CD4-positive, CD25-positive, alpha-beta regulatory T cell (primary cell): ENCODE measurements at regions not wholly inside any gene's neighbourhood (a gene's known extent, or its start where the extent isn't known, plus 50 kb on each side); places are given as distances from the start of the nearest gene placed in this dataset.
A peak's percentile ranks its signal among the peaks of the same experiment; 100 is the strongest.

Experiments used
- ATAC-seq, 2 donors: fragments of 150-1000 bp; cut with Tn5 transposase; one replicate each; pipeline ENCODE4 v1.10.0; 2021; ENCODE audit warnings: low read depth in 2 of 2, moderate number of reproducible peaks in 2 of 2, moderate library complexity in 1 of 2
- DNase-seq, 3 donors: peaks; one replicate each; pipeline versions ENCODE4 v3.0.0 to v3.0.0-alpha.2; 2012 to 2022; ENCODE audit warnings: mixed read lengths in 1 of 3
- H3K27ac ChIP-seq: one replicate; pipeline ENCODE4 v1.7.0; 2013; ENCODE audit warnings: mild to moderate bottlenecking, low read length; ENCODE audit not compliant: insufficient read depth, poor library complexity, severe bottlenecking
- H3K27me3 ChIP-seq: one replicate; pipeline ENCODE4 v1.7.0; 2013; ENCODE audit warnings: low read length; ENCODE audit not compliant: control insufficient read depth, insufficient read depth
- H3K36me3 ChIP-seq: one replicate; pipeline ENCODE4 v1.7.0; 2013; ENCODE audit warnings: mild to moderate bottlenecking, low read length, moderate library complexity; ENCODE audit not compliant: control insufficient read depth, insufficient read depth
- H3K4me1 ChIP-seq: 2 replicates; pipeline ENCODE4 v1.7.0; 2013; ENCODE audit warnings: mild to moderate bottlenecking, low read length; ENCODE audit not compliant: insufficient read depth, control insufficient read depth, poor library complexity, severe bottlenecking
- H3K4me3 ChIP-seq: one replicate; pipeline ENCODE4 v1.7.0; 2013; ENCODE audit warnings: low read depth, mild to moderate bottlenecking, low read length, moderate library complexity
- H3K9me3 ChIP-seq, 2 experiments: 1 replicate in 1 of 2; 2 replicates in 1 of 2; pipeline ENCODE4 v1.7.0; 2013; ENCODE audit warnings: low read length in 2 of 2, mild to moderate bottlenecking in 1 of 2, moderate library complexity in 1 of 2; ENCODE audit not compliant: control insufficient read depth in 2 of 2
- H3K27ac Mint-ChIP-seq, 3 donors: one replicate each; pipeline ENCODE4 v1.8.0; 2020 to 2022; ENCODE audit warnings: mild to moderate bottlenecking in 3 of 3, mixed read lengths in 3 of 3, moderate library complexity in 2 of 3
- H3K27me3 Mint-ChIP-seq: one replicate; pipeline ENCODE4 v1.8.0; 2022; ENCODE audit warnings: mild to moderate bottlenecking, mixed read lengths
- H3K36me3 Mint-ChIP-seq: one replicate; pipeline ENCODE4 v1.8.0; 2020; ENCODE audit warnings: mixed read lengths
- H3K4me1 Mint-ChIP-seq, 4 donors: one replicate each; pipeline ENCODE4 v1.8.0; 2020 to 2022; ENCODE audit warnings: mixed read lengths in 4 of 4, mild to moderate bottlenecking in 1 of 4
- H3K4me3 Mint-ChIP-seq, 4 donors: one replicate each; pipeline ENCODE4 v1.8.0; 2020 to 2022; ENCODE audit warnings: mild to moderate bottlenecking in 4 of 4, mixed read lengths in 4 of 4, moderate library complexity in 3 of 4
- H3K9me3 Mint-ChIP-seq, 7 donors: one replicate each; pipeline ENCODE4 v1.8.0; 2020 to 2022; ENCODE audit warnings: mixed read lengths in 7 of 7, mild to moderate bottlenecking in 3 of 7, moderate library complexity in 2 of 7

- Mint-ChIP-seq H3K36me3 (no peaks in the 10 kb centered on the region), H3K4me1 (no peaks in the 10 kb centered on the region), H3K4me3 (no peak overlapping the region), H3K27ac (no peak overlapping the region), H3K27me3 (no peaks in the 10 kb centered on the region), H3K9me3 (peaks cover 0 to 2% (median 0%) of the 10 kb centered on the region in 7 donors)
- no peak overlapping the region for H3K27ac ChIP-seq
- no peaks in the 10 kb centered on the region for H3K36me3 ChIP-seq
- no peaks in the 10 kb centered on the region for H3K27me3 ChIP-seq
- H3K4me3 ChIP-seq: no peak overlapping the region
- H3K4me1 ChIP-seq: no peaks in the 10 kb centered on the region
- no peak for DNase-seq
- no peak for ATAC-seq
- no peaks in the 10 kb centered on the region for H3K9me3 ChIP-seq
These were observed 388.7 kb upstream of the RGMA start for GRCh38 chr15:93477721-93478120.

- Histone ChIP-seq H3K4me3 (no peak overlapping the region), H3K9me3 (no peaks in the 10 kb centered on the region), H3K27me3 (no peaks in the 10 kb centered on the region), H3K4me1 (no peaks in the 10 kb centered on the region), H3K27ac (no peak overlapping the region), H3K36me3 (no peaks in the 10 kb centered on the region)
- Mint-ChIP-seq H3K4me1 (no peaks in the 10 kb centered on the region), H3K9me3 (peaks cover 0 to 2% (median 0%) of the 10 kb centered on the region in 7 donors), H3K27ac (no peak overlapping the region), H3K36me3 (no peaks in the 10 kb centered on the region), H3K27me3 (no peaks in the 10 kb centered on the region), H3K4me3 (no peak overlapping the region)
- no peak for DNase-seq
- ATAC-seq: no peak
These were observed 388.2 kb upstream of the RGMA start for GRCh38 chr15:93477188-93477587.

- Histone ChIP-seq H3K4me1 (no peaks in the 10 kb centered on the region), H3K36me3 (no peaks in the 10 kb centered on the region), H3K4me3 (no peak overlapping the region), H3K27me3 (no peaks in the 10 kb centered on the region), H3K9me3 (no peaks in the 10 kb centered on the region), H3K27ac (no peak overlapping the region)
- H3K36me3 Mint-ChIP-seq: no peaks in the 10 kb centered on the region
- no peaks in the 10 kb centered on the region for H3K27me3 Mint-ChIP-seq
- H3K9me3 Mint-ChIP-seq: peaks cover 0 to 2% (median 0%) of the 10 kb centered on the region in 7 donors
- H3K4me3 Mint-ChIP-seq: no peak overlapping the region
- ATAC-seq (no peak), DNase-seq (no peak)
- H3K27ac Mint-ChIP-seq: no peak overlapping the region
- H3K4me1 Mint-ChIP-seq: no peaks in the 10 kb centered on the region
These were observed 387.6 kb upstream of the RGMA start for GRCh38 chr15:93476491-93477177.

- Mint-ChIP-seq H3K27ac (no peak overlapping the region), H3K4me3 (no peak overlapping the region), H3K36me3 (no peaks in the 10 kb centered on the region), H3K27me3 (no peaks in the 10 kb centered on the region), H3K9me3 (peaks cover 0 to 2% (median 0%) of the 10 kb centered on the region in 7 donors), H3K4me1 (no peaks in the 10 kb centered on the region)
- DNase-seq (no peak), ATAC-seq (no peak)
- Histone ChIP-seq H3K9me3 (no peaks in the 10 kb centered on the region), H3K27ac (no peak overlapping the region), H3K27me3 (no peaks in the 10 kb centered on the region), H3K4me3 (no peak overlapping the region), H3K36me3 (no peaks in the 10 kb centered on the region), H3K4me1 (no peaks in the 10 kb centered on the region)
These were observed 385.7 kb upstream of the RGMA start for GRCh38 chr15:93474728-93475127.

- Mint-ChIP-seq H3K4me3 (no peak overlapping the region), H3K9me3 (no peaks in the 10 kb centered on the region), H3K27me3 (no peaks in the 10 kb centered on the region), H3K4me1 (no peaks in the 10 kb centered on the region), H3K27ac (no peak overlapping the region), H3K36me3 (no peaks in the 10 kb centered on the region)
- DNase-seq: no peak
- H3K4me1 ChIP-seq: no peaks in the 10 kb centered on the region
- no peak for ATAC-seq
- no peak overlapping the region for H3K4me3 ChIP-seq
- H3K9me3 ChIP-seq: no peaks in the 10 kb centered on the region
- H3K27me3 ChIP-seq: no peaks in the 10 kb centered on the region
- H3K36me3 ChIP-seq: no peaks in the 10 kb centered on the region
- no peak overlapping the region for H3K27ac ChIP-seq
These were observed 381.0 kb upstream of the RGMA start for GRCh38 chr15:93469994-93470393.

GRCh38 chr15:93467337-93467736, 378.3 kb upstream of the RGMA start:
- Mint-ChIP-seq H3K27me3 (no peaks in the 10 kb centered on the region), H3K4me1 (no peaks in the 10 kb centered on the region), H3K27ac (no peak overlapping the region), H3K9me3 (peaks cover 0 to 3% (median 0%) of the 10 kb centered on the region in 7 donors), H3K36me3 (no peaks in the 10 kb centered on the region), H3K4me3 (no peak overlapping the region)
- DNase-seq (no peak), ATAC-seq (no peak)
- Histone ChIP-seq H3K36me3 (no peaks in the 10 kb centered on the region), H3K27ac (no peak overlapping the region), H3K27me3 (no peaks in the 10 kb centered on the region), H3K9me3 (no peaks in the 10 kb centered on the region), H3K4me1 (no peaks in the 10 kb centered on the region), H3K4me3 (no peak overlapping the region)

GRCh38 chr15:93466380-93466779, 377.4 kb upstream of the RGMA start:
- DNase-seq (no peak), ATAC-seq (no peak)
- H3K4me1 Mint-ChIP-seq: no peaks in the 10 kb centered on the region
- H3K9me3 Mint-ChIP-seq: peaks cover 0 to 3% (median 0%) of the 10 kb centered on the region in 7 donors
- Histone ChIP-seq H3K4me3 (no peak overlapping the region), H3K27me3 (no peaks in the 10 kb centered on the region), H3K27ac (no peak overlapping the region), H3K9me3 (no peaks in the 10 kb centered on the region), H3K36me3 (no peaks in the 10 kb centered on the region), H3K4me1 (no peaks in the 10 kb centered on the region)
- H3K27me3 Mint-ChIP-seq: no peaks in the 10 kb centered on the region
- H3K36me3 Mint-ChIP-seq: no peaks in the 10 kb centered on the region
- no peak overlapping the region for H3K4me3 Mint-ChIP-seq
- no peak overlapping the region for H3K27ac Mint-ChIP-seq

- no peak overlapping the region for H3K4me3 ChIP-seq
- no peaks in the 10 kb centered on the region for H3K27me3 ChIP-seq
- Mint-ChIP-seq H3K4me1 (no peaks in the 10 kb centered on the region), H3K9me3 (peaks cover 0 to 6% (median 0%) of the 10 kb centered on the region in 7 donors), H3K4me3 (no peak overlapping the region), H3K36me3 (no peaks in the 10 kb centered on the region), H3K27me3 (no peaks in the 10 kb centered on the region), H3K27ac (peak overlapping the region in 1 of 3 donors; percentile 52)
- no peak overlapping the region for H3K27ac ChIP-seq
- H3K36me3 ChIP-seq: no peaks in the 10 kb centered on the region
- DNase-seq: no peak
- no peaks in the 10 kb centered on the region for H3K9me3 ChIP-seq
- H3K4me1 ChIP-seq: no peaks in the 10 kb centered on the region
- ATAC-seq: no peak
These were observed 373.7 kb upstream of the RGMA start for GRCh38 chr15:93462690-93463089.
